Activated T-cell treated with anti-CD3 and anti-CD28 coated beads, Interleukin-2, amount 50 U/mL, for 24 hours (primary cell): ENCODE measurements at regions not wholly inside any gene's neighbourhood (a gene's known extent, or its start where the extent isn't known, plus 50 kb on each side); places are given as distances from the start of the nearest gene placed in this dataset.
"Not testable (repeated sequence)": the region's sequence is repeated elsewhere in the genome, so short reads cannot be mapped to it uniquely, and the experiment has no call there.

Experiments used
- DNase-seq: peaks from one replicate; pipeline ENCODE4 v3.0.0-alpha.2; 2020
- H3K27ac Mint-ChIP-seq: 2 replicates; pipeline ENCODE4 v1.8.0; 2020; ENCODE audit warnings: mild to moderate bottlenecking, mixed read lengths
- H3K27me3 Mint-ChIP-seq: 2 replicates; pipeline ENCODE4 v1.8.0; 2020; ENCODE audit warnings: mixed read lengths
- H3K36me3 Mint-ChIP-seq: 2 replicates; pipeline ENCODE4 v1.8.0; 2020; ENCODE audit warnings: low read depth, mixed read lengths
- H3K4me1 Mint-ChIP-seq: 2 replicates; pipeline ENCODE4 v1.8.0; 2020; ENCODE audit warnings: low read depth, mixed read lengths
- H3K4me3 Mint-ChIP-seq: 2 replicates; pipeline ENCODE4 v1.8.0; 2020; ENCODE audit warnings: mild to moderate bottlenecking, moderate library complexity, mixed read lengths
- H3K9me3 Mint-ChIP-seq: 2 replicates; pipeline ENCODE4 v1.8.0; 2020; ENCODE audit warnings: mixed read lengths

DNA sequence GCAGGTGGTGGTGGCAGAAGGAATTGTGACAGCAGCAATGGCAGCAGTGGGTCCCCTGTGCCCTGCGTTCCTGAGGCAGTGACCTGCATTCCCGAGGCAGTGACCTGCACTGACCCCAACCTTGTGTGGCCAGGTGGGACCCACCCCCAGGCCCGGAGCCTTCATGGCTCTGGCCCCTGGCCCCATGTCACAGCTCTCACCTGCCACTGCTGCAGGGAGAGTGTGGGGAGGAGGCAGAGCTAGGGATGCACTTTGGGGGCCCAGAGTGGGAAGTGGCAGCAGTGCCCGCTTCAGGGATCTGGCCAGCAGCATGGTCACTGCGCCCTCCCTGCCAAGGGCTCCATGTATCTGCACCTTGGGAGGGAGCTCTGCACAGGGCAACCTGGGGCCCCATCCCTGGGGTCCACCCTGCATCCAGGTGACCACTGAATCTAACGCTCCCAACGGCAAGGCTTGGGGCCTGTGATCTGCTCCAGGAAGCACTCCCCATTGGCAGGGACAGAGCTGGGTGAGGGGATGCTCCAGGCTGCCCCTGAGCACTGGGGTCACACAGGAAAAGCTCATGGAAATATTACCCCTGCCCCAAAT, 618.6 kb downstream of the RWDD3 start:
- Mint-ChIP-seq H3K36me3 (no peaks in the 10 kb centered on the region), H3K4me1 (no peaks in the 10 kb centered on the region), H3K9me3 (peaks cover 4% of the 10 kb centered on the region), H3K27me3 (no peaks in the 10 kb centered on the region), H3K27ac (no peak overlapping the region), H3K4me3 (no peak overlapping the region)
- no peak for DNase-seq

DNA sequence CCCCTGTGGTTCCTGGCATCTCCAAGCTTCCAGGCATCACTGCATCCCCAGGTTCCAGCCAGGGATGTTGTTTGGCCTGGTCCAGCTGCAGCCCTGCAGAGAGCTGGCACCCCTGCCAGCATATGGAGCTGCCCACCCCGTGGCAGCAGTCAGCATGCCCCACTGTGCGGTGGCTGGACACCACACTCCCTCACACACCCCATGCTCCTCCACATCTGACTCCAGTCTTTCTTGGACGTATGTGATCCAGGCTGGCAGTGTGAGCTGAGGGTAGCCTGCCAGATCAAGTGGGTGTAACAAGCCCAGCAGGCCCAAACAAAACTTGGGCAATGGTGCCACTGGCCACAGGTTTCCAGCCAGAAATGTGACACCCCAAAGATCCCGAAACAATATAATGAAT, 620.4 kb downstream of the RWDD3 start:
- Mint-ChIP-seq H3K27me3 (no peaks in the 10 kb centered on the region), H3K36me3 (no peaks in the 10 kb centered on the region), H3K4me3 (no peak overlapping the region), H3K9me3 (peaks cover 4% of the 10 kb centered on the region), H3K27ac (no peak overlapping the region), H3K4me1 (no peaks in the 10 kb centered on the region)
- DNase-seq = no peak

GRCh38 chr1:95863086-95863485, 629.1 kb downstream of the RWDD3 start:
- no peaks in the 10 kb centered on the region for H3K27me3 Mint-ChIP-seq
- H3K4me3 Mint-ChIP-seq = no peak overlapping the region
- peaks cover 2% of the 10 kb centered on the region for H3K9me3 Mint-ChIP-seq
- H3K36me3 Mint-ChIP-seq = no peaks in the 10 kb centered on the region
- no peak for DNase-seq
- H3K27ac Mint-ChIP-seq = no peak overlapping the region
- H3K4me1 Mint-ChIP-seq = no peaks in the 10 kb centered on the region

- no peak overlapping the region for H3K27ac Mint-ChIP-seq
- no peak for DNase-seq
- H3K27me3 Mint-ChIP-seq = no peaks in the 10 kb centered on the region
- H3K36me3 Mint-ChIP-seq = no peaks in the 10 kb centered on the region
- H3K4me1 Mint-ChIP-seq = no peaks in the 10 kb centered on the region
- no peak overlapping the region for H3K4me3 Mint-ChIP-seq
- H3K9me3 Mint-ChIP-seq = no peaks in the 10 kb centered on the region
Observed at GRCh38 chr1:95865769-95866168, 631.8 kb downstream of the RWDD3 start.

- H3K4me3 Mint-ChIP-seq = no peak overlapping the region
- no peaks in the 10 kb centered on the region for H3K36me3 Mint-ChIP-seq
- H3K9me3 Mint-ChIP-seq = peaks cover 3% of the 10 kb centered on the region
- H3K27ac Mint-ChIP-seq = no peak overlapping the region
- DNase-seq = no peak
- no peaks in the 10 kb centered on the region for H3K27me3 Mint-ChIP-seq
- no peaks in the 10 kb centered on the region for H3K4me1 Mint-ChIP-seq
Observed at GRCh38 chr1:95876276-95876675, 642.3 kb downstream of the RWDD3 start.

GRCh38 chr1:95879498-95880050, 645.6 kb downstream of the RWDD3 start:
- Mint-ChIP-seq H3K27me3 (no peaks in the 10 kb centered on the region), H3K4me3 (no peak overlapping the region), H3K9me3 (peaks cover 4% of the 10 kb centered on the region), H3K4me1 (no peaks in the 10 kb centered on the region), H3K36me3 (no peaks in the 10 kb centered on the region), H3K27ac (no peak overlapping the region)
- DNase-seq = no peak

GRCh38 chr1:95888941-95889390, 655.0 kb downstream of the RWDD3 start:
- Mint-ChIP-seq H3K4me1 (no peaks in the 10 kb centered on the region), H3K36me3 (no peaks in the 10 kb centered on the region), H3K4me3 (no peak overlapping the region), H3K27me3 (no peaks in the 10 kb centered on the region), H3K9me3 (peaks cover 3% of the 10 kb centered on the region), H3K27ac (no peak overlapping the region)
- DNase-seq = no peak

GRCh38 chr1:95889400-95889799, 655.4 kb downstream of the RWDD3 start:
- H3K4me3 Mint-ChIP-seq = no peak overlapping the region
- H3K27ac Mint-ChIP-seq = no peak overlapping the region
- no peaks in the 10 kb centered on the region for H3K27me3 Mint-ChIP-seq
- no peaks in the 10 kb centered on the region for H3K4me1 Mint-ChIP-seq
- no peak for DNase-seq
- H3K36me3 Mint-ChIP-seq = no peaks in the 10 kb centered on the region
- H3K9me3 Mint-ChIP-seq = peaks cover 3% of the 10 kb centered on the region

- H3K27me3 Mint-ChIP-seq = no peaks in the 10 kb centered on the region
- H3K9me3 Mint-ChIP-seq = peaks cover 8% of the 10 kb centered on the region
- H3K27ac Mint-ChIP-seq = no peak overlapping the region
- DNase-seq = no peak
- H3K4me1 Mint-ChIP-seq = no peaks in the 10 kb centered on the region
- H3K4me3 Mint-ChIP-seq = no peak overlapping the region
- H3K36me3 Mint-ChIP-seq = no peaks in the 10 kb centered on the region
Observed at GRCh38 chr1:95893921-95894320, 659.9 kb downstream of the RWDD3 start.

GRCh38 chr1:95903060-95903459, 669.0 kb downstream of the RWDD3 start:
- no peak for DNase-seq
- Mint-ChIP-seq H3K9me3 (peaks cover 17% of the 10 kb centered on the region), H3K4me1 (no peaks in the 10 kb centered on the region), H3K27me3 (no peaks in the 10 kb centered on the region), H3K4me3 (no peak overlapping the region), H3K36me3 (no peaks in the 10 kb centered on the region), H3K27ac (no peak overlapping the region)

DNA sequence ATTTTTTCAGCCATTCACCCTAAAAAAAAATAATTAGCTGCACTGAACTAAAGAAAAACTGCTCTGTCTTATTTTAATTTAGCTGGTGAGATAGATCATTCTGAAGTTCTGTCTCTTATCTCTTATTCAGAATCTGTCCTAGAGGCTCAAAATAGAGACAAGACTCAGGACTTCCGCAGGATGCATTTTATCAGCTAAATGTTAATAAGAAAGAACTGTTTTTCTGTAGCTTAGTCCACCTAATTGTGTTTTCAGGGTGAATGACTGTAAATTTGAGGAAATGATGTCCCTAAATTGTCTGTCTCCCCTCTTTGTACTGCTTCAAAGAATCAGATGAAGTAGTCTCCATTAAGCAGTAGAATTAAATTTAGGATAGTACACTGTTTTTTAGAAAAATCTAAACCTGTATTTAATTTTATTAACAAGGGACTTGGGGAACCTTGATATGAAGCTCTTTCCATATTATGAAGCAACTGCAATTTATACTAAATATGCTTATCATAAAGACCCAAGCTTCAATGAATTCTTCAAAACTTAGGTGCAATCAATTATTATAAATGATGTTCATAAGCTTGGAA, 671.9 kb downstream of the RWDD3 start:
- no peak overlapping the region for H3K27ac Mint-ChIP-seq
- H3K4me1 Mint-ChIP-seq = no peaks in the 10 kb centered on the region
- no peak for DNase-seq
- no peaks in the 10 kb centered on the region for H3K36me3 Mint-ChIP-seq
- H3K4me3 Mint-ChIP-seq = no peak overlapping the region
- H3K9me3 Mint-ChIP-seq = peaks cover 15% of the 10 kb centered on the region
- H3K27me3 Mint-ChIP-seq = no peaks in the 10 kb centered on the region

DNA sequence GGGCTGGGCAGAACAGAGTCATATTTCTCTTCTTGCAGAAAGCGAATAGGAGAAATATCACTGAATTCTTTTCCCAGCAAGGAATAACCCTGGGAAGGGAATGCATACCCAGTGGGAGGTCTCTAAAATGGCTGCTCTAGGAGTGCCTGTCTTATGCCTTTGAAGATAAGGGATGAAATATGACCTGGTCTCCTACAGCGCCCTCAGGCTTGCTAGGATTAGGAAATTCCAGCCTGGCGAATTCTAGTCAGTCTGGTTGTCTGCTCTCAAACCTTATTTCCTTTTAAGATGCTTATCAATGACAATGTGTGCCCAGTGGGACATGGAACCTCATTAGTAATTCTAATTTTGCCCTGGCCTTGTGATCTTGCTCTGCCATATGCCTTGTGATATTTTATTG, 677.7 kb downstream of the RWDD3 start:
- H3K4me3 Mint-ChIP-seq, DNase-seq, H3K27ac Mint-ChIP-seq, H3K27me3 Mint-ChIP-seq, H3K4me1 Mint-ChIP-seq, H3K36me3 Mint-ChIP-seq: not testable (repeated sequence)
- H3K9me3 Mint-ChIP-seq = peaks cover 20% of the 10 kb centered on the region

DNA sequence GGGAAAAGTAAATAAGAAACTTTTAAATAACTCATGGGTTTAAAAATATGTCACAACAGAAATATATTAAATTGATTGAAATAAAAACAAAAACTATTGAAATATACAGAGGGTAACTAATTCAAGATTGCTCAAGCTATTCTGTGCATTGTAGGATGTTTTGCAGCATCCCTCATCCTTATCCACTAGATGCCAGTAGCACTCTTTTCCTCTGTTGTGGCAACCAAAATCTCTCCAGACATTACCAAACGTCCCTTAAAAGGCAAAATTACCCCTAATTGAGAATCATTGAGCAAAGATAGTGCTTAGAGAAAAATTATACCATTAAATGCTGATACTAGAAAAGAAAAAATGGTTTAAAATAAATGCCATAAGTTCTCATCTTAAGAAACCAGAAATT, 682.6 kb downstream of the RWDD3 start:
- no peaks in the 10 kb centered on the region for H3K36me3 Mint-ChIP-seq
- no peak overlapping the region for H3K4me3 Mint-ChIP-seq
- no peaks in the 10 kb centered on the region for H3K27me3 Mint-ChIP-seq
- H3K4me1 Mint-ChIP-seq = no peaks in the 10 kb centered on the region
- peaks cover 13% of the 10 kb centered on the region for H3K9me3 Mint-ChIP-seq
- no peak for DNase-seq
- no peak overlapping the region for H3K27ac Mint-ChIP-seq

DNA sequence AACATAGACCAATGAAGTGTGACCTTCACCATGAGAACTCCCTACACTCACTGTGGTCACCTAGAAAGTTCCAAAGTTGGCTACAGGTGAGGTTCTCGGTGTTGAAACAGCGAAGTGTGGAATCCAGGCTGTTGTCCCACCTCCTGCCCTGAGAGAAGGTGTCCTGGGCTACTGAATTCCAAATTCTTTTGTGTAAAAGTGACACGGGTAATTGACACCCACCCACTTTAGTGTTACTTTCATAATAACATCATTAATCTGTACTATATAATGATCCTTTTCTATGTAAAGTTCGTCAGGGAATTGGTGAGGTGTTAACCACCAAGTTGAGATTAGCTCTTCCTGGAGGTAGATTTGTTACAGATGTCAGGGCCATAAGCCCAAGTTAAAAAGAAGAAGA, 690.7 kb downstream of the RWDD3 start:
- Mint-ChIP-seq H3K4me1 (no peaks in the 10 kb centered on the region), H3K9me3 (peaks cover 2% of the 10 kb centered on the region), H3K4me3 (no peak overlapping the region), H3K36me3 (no peaks in the 10 kb centered on the region), H3K27me3 (no peaks in the 10 kb centered on the region), H3K27ac (no peak overlapping the region)
- no peak for DNase-seq

DNA sequence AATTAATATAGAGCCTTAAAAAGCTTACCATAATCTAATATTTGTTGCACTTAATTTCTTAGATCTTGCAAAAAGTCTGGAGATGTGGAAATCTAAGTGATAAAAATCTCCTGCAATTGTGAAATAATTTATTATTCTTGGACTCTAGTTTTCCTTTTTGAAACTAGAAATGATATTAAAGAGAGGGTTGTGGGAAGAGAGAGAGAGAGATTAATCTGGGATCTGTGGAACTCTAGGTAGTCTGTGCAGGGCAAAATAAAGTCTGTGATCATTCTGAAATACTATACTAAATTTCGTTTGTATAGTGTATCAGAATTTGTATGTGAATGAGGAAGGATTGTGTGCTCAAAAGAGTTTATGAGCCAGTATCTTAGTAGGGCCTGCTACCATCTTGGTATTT, 692.3 kb downstream of the RWDD3 start:
- Mint-ChIP-seq H3K4me3 (no peak overlapping the region), H3K36me3 (no peaks in the 10 kb centered on the region), H3K27ac (no peak overlapping the region), H3K9me3 (peaks cover 2% of the 10 kb centered on the region), H3K4me1 (no peaks in the 10 kb centered on the region), H3K27me3 (no peaks in the 10 kb centered on the region)
- DNase-seq = no peak
